Vagina (tissue), 2 donors: ENCODE measurements at regions not wholly inside any gene's neighbourhood (a gene's known extent, or its start where the extent isn't known, plus 50 kb on each side); places are given as distances from the start of the nearest gene placed in this dataset.

Experiments
- POLR2A ChIP-seq, 2 donors: fragments of 450-650 bp; IDR thresholded peaks; one replicate each; pipeline ENCODE4 v1.6.1; 2017; ENCODE audit warnings: antibody characterized with exemption in 2 of 2, mild to moderate bottlenecking in 2 of 2, moderate library complexity in 2 of 2
- POLR2AphosphoS5 ChIP-seq, 2 donors: sonication (generic); formaldehyde crosslinking; IDR thresholded peaks; one replicate each; pipeline ENCODE4 v1.9.0; 2017; ENCODE audit warnings: antibody characterized with exemption in 2 of 2, mild to moderate bottlenecking in 2 of 2, low read depth in 1 of 2; ENCODE audit not compliant: insufficient read depth in 1 of 2

DNA sequence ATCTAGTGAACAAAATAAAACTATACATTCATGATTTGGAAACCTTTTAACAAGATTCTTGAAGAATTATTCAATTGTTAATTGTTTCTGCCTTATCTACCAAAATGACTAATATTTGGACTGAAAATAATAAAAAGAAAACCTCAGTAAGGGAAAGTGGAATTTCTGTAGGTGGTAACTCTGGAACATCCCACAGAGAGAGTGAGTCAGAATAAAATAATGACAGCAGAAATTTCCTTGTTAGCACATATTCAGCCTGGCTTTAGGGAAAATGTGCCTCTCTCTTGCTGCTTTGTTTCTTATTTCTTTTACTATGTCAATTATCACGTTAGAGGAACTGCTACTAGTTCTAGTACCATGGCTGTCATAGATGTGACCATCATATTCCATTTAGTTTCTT is 421.5 kb upstream of the GNPDA2 start:
- no peak for TF ChIP-seq POLR2AphosphoS5 (IDR thresholded peaks at IDR 0.05; ENCODE audit: insufficient read depth in 1 of 2, low read depth in 1 of 2)
- TF ChIP-seq POLR2A (IDR thresholded peaks at IDR 0.05) = no peak
